ENCODE measurements at regions not wholly inside any gene's neighbourhood (a gene's known extent, or its start where the extent isn't known, plus 50 kb on each side); places are given as distances from the start of the nearest gene placed in this dataset.
A peak's percentile ranks its signal among the peaks of the same experiment; 100 is the strongest.
"Not testable (repeated sequence)": the region's sequence is repeated elsewhere in the genome, so short reads cannot be mapped to it uniquely, and the experiment has no call there.

DNA sequence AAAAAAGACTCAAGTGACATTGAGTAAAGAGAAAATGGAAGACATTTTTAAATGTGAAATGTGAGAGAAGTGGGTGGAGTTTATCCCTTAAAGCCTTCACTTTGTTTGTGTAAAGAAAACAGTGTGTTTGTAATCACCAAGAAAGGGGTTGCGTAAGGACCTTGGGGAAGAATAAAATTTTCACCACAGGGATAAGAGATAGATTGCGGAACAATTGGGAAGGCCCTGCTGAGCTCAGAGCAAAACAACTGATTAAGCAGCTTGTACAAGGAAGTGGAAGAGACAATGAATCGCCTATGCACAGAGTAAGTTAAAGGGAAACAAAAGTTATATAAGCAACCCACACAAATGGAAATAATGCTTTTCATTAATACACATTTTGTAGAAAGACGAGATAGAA lies 327.7 kb downstream of the RAD51AP2 start:
- peak; percentile 55 to 76 for DNase-seq

GRCh38 chr2:17188721-17189120 lies 329.5 kb downstream of the RAD51AP2 start:
- no peak for DNase-seq

DNA sequence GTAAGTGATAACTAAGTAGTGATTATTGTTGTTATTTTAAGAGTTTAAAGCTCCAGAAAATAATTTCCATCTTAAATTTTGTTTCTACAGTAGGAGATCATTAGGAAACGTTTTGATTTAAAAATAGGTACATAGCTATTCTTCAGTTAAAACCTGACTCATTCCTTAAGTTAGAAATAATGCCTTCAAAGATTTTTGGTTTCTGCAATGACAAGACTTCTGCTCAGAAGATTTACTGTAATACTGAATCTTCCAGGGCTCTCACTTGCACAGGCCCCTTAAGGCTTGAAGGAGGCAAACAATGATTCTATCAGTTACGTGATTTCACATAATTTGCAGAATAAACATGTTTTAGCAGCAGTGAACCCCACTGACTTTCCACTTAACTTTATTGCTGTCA lies 333.7 kb downstream of the RAD51AP2 start:
- no peak for DNase-seq

DNA sequence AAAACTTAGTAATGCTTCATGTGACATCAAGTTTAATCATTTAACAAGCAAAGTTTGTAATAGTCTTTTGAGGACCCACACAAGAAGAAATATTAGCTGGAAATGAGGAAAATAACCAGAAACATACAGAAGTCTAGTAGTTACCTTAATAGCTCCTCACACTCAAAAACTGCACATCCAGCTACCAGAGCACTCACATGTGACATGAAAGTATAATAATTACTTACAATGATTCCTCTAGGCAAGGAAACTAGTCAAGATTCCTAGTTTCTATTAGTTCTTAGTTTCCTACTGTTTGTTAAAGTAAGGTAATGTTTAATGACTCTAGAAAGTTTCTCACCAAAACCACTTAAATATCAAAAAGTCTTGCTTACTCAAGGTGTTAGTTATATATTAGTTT lies 335.8 kb downstream of the RAD51AP2 start:
- no peak for DNase-seq

DNA sequence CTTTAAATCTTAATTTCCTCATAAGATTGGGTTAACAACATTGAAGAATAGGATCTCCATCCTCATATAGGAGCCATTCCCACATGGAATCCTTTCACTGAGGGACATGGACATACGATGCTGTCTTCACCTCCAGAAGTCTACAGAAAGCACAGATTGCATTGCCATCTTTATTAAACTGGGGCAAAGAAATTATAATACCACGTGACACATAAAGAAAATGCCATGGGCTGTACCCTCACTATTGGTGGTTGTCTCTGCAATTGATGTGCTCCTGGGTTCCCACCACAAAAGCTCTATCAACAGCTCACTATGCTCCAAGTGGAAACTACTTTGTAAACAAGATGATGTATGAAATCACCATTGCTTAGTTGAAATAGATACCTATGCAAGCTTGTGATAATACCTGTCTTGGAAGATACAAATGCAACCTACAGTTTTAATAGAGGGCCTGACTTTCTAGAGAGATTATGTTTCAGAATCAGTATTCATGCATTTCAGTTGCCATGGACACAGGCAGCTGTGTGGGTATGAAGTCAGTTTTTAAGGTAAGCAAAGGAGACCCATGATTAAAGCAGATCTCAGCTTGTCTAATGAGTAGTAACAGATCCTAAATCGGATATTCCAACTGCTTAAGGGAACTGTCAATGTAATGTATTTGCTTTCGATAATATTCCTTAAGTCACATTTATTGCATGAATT lies 337.0 kb downstream of the RAD51AP2 start:
- DNase-seq, result no peak

- DNase-seq, result no peak
Measured at GRCh38 chr2:17179145-17179808, 339.0 kb downstream of the RAD51AP2 start.

DNA sequence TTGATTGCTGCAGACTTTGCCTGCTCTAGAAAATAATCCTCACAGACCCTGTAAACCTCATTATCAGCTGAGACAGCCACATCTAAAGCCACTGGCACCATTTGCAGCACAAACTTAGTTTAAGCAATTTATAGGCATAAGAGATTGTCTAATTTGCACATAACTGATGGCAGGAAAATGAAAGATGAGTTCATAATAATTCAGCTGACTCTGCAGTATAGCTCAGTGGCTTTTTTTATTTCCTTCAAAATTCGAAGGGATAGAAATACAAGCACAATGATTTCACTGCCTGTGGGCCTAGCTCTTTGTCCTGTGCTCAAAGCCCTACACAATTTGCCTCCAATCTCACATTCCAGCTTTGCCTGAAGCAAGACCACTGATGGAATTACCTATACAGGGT lies 341.2 kb downstream of the RAD51AP2 start:
- no peak for DNase-seq

GRCh38 chr2:17171446-17172049 lies 346.7 kb downstream of the RAD51AP2 start:
- DNase-seq, result peak in 1 of 2 donors; percentile 29

- no peak for DNase-seq
Measured at GRCh38 chr2:17166506-17166905, 351.7 kb downstream of the RAD51AP2 start.

DNA sequence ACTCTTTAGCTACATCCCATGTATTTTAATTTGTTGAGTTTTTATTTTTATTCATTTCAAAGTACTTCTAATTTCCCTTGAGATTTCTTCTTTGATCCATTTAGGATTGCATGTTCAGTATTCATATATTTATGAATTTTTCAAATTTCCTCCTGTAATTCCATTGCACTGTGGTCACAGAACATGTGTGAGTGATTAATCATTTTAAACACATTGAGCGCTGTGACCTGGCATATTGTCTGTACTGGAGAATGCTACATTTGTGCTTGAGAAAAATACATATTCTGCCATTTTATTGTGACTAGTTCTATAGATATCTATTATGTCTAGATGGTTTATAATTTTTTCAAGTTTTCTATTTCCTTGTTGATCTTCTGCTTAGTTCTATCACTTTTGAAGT lies 353.7 kb downstream of the RAD51AP2 start:
- no peak for DNase-seq

DNA sequence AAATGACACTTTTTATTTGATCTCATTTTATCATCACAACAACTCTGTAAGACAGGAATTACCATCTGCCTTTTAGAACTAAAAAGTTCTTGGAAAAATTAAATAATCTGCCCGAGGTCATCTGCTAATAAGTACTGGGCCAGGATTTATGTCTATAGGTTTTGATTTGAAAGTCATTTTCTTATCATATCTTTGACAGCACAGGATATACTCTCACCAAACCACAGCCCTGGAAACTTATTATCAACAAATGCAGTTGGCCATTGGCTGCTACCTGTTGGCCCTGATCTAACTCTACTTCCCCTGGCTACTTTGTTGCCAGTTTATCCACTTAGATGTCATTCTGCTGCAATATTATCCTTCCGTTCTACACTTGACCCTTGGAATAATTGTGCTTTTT lies 354.6 kb downstream of the RAD51AP2 start:
- no peak for DNase-seq

DNA sequence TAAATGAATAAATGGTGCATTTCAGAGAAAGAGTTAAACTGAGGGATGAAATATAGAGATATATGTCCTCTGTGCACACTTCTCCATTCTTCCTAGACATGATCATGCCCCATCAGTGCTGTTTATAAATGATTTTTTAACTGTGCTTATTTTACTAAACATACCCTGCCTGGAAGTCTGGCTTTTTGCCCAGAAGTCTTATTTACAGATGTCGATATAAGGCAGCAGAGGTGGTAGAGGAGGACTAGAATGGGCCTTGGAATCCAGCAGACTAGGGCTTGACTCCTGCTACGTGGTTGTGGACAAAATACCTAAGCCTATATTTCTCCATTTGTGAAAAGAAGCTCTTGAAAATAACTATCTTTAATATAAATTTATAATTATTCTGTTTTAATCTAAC lies 355.5 kb downstream of the RAD51AP2 start:
- no peak for DNase-seq

- no peak for DNase-seq
Measured at GRCh38 chr2:17160594-17160993, 357.6 kb downstream of the RAD51AP2 start.

- no peak for DNase-seq
Measured at GRCh38 chr2:17156086-17156485, 362.2 kb downstream of the RAD51AP2 start.

- DNase-seq, result no peak
Measured at GRCh38 chr2:17149945-17150344, 368.3 kb downstream of the RAD51AP2 start.

DNA sequence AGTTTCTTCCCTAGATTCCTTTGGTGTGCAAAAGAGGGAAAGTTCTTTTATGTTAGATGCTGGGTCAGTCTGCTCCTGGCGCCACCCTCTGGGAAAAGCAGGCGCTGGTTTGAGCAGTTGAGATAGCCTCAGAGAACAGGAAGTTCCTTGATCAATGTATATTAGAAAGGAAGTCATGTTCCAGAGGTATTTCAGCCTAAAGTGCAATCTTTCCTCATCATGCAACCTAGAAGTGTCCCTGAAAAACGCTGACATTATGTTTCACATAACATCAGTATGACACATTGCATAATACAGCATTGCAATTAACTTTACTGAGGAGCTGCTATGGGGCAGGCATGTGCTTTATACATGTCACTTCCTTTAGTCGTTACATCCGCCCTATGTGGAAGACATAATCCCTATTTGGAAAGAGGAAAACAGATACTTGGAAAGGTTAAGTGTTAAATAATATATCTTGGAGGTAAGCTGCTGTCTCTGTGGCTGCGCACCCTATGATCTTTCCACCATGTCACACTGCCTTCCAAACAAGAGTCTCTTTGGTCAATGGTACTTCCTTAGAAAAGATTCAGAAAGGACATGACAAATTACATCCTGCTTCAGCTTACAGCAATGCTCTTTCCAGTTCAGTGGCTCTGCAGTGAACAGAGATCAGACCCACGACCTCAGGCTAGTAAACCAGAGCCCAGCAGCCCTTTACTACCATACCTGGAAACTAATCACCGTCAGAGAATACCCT lies 369.7 kb downstream of the RAD51AP2 start:
- peak; percentile 42 to 58 for DNase-seq

DNA sequence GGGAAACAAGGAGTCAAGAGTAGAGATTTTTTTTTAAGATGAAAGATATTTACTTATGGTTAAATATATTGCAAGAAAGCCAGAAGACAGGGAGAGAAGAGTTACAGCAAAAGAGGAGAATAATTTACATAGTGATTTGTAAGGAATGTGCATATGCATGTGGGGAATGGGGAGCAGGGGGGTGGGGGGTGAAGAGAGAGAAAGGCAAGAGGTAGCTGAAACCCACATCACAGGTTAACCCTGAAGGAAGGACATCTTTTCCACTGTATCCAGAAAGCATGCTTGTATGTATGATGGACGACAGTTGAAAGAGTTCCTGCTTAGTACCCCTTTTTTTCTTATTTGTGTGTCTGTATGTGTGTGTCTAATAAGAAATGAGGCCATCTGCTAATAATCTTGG lies 371.9 kb downstream of the RAD51AP2 start:
- no peak for DNase-seq

DNA sequence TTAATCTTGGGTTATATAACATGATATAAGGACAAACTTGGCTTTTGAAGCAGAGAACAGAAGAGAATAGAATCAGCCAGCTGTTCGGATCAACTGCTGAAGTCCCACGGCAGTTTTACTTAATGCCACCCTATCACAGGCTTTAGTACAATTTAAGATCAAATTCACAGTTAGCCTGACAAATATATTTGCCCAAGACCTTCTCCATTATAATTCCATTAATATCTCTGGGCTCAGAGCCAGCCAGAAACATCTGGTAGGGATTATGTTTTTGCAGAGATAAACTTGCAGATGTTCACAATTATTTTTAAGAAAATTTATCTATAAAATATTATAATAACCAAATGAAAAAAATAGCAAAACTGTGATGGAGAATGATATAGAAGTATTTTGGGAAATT lies 381.4 kb downstream of the RAD51AP2 start:
- DNase-seq, result no peak

DNA sequence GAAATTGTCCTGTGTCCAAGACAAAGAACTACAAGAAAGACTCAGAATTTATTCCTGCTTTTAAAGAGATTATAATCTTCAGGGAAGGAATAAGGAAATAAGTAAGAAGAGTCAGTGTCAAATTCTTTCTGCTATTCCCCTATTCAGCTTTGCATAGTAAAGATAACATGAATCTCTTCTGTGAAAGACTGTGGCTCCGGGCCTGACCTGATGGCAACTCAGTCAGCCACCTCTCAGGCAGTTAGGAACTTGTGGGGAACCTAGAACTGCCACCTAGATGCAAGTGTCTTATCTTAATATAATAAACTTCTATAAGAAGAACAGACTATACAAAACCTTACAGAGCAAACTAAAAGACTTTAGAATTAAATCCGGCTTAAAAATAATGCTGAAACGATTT lies 382.0 kb downstream of the RAD51AP2 start:
- DNase-seq, result no peak

DNA sequence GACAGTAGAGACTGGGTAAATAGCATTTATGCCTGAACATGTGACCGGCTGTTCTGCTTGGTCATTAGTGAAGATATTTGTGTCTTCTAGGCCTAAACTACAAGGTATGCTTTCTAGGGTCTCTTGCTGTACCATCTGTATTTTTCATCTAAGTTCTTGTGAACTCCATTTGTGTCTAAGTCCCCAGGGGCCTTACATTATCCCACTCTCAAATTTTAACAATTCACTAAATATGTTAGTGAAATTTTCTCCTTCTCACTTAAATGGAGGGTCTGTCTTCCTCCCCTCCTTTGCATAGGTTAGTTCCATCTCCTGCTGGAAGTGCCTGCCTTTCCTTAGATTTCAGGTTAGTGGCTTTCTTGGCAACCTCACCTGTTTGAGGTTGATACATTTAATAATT lies 382.6 kb downstream of the RAD51AP2 start:
- no peak for DNase-seq

DNA sequence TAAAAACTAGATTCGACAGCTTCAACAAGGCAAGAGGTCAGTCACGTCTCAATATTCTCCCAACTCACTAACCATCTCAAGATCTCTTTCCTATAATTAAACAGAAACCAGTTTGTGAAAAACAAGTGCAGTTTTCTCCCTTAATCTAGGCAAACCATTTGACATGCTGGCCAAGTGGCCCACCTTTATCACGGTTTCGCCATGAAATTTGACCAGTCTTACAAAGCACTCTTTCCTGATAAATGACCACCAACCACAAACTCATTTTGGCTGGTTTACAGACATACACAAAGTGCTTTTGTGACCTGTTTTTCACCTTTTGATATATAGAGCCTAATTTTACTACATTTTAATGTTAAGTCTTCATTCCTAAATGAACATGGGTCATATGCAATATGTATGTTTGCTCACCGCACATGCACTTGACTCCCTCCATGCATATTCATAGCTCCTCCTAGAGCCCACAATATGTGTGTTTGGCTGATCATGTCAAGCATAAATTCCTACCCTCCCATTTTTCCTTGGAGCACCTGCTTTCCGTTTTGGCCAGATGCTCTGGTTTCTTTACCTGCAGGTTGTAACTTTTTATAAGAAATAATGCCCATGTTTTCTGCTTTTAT lies 385.1 kb downstream of the RAD51AP2 start:
- DNase-seq, result no peak

DNA sequence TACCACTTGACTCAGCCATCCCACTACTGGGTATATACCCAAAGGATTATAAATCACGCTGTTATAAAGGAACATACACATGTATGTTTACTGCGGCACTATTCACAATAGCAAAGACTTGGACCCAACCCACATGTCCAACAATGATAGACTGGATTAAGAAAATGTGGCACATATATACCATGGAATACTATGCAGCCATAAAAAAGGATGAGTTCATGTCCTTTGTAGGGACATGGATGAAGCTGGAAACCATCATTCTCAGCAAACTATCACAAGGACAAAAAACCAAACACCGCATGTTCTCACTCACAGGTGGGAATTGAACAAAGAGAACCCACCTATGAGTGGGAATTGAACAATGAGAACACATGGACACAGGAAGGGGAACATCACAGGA lies 387.6 kb downstream of the RAD51AP2 start:
- DNase-seq, result not testable (repeated sequence)
